IMR-90 (cell line): ENCODE measurements at regions not wholly inside any gene's neighbourhood (a gene's known extent, or its start where the extent isn't known, plus 50 kb on each side); places are given as distances from the start of the nearest gene placed in this dataset.

Experiments used
- CTCF ChIP-seq: conservative IDR thresholded peaks from 2 replicates; pipeline ENCODE4 v1.5.1; 2012; ENCODE audit warnings: mild to moderate bottlenecking, low read depth, low read length, improper control_type of control experiment
- MAZ ChIP-seq: IDR thresholded peaks from 2 replicates; pipeline ENCODE4 v1.6.1; 2012; ENCODE audit warnings: low read depth, mild to moderate bottlenecking, low read length, improper control_type of control experiment, moderate library complexity, borderline replicate concordance
- POLR2A ChIP-seq: IDR thresholded peaks from 2 replicates; pipeline ENCODE4 v1.6.1; 2012; ENCODE audit warnings: mild to moderate bottlenecking, low read depth, low read length
- RCOR1 ChIP-seq: IDR thresholded peaks from 2 replicates; pipeline ENCODE4 v1.6.1; 2012; ENCODE audit warnings: mild to moderate bottlenecking, low read length, improper control_type of control experiment; ENCODE audit not compliant: insufficient replicate concordance

- TF ChIP-seq CTCF (no peak), POLR2A (no peak), MAZ (no peak), RCOR1 (no peak)
Measured at GRCh38 chr5:8869932-8870331, 675.9 kb downstream of the SEMA5A start.
